Prostate gland (tissue), 2 donors: ENCODE measurements at regions not wholly inside any gene's neighbourhood (a gene's known extent, or its start where the extent isn't known, plus 50 kb on each side); places are given as distances from the start of the nearest gene placed in this dataset.

ENCODE experiments used
- CTCF ChIP-seq, 4 experiments: fragments of 200-600 bp in 2 of 4; fragments of 450-650 bp in 2 of 4; sonication (generic) in 2 of 4; IDR thresholded peaks; 1 replicate in 3 of 4; 2 replicates in 1 of 4; pipeline ENCODE4 v1.5.1; 2016 to 2019; ENCODE audit warnings: antibody characterized with exemption in 4 of 4, mild to moderate bottlenecking in 2 of 4, moderate library complexity in 2 of 4
- POLR2A ChIP-seq: fragments of 450-650 bp; IDR thresholded peaks from one replicate; pipeline ENCODE4 v1.6.1; 2016; ENCODE audit warnings: antibody characterized with exemption, mild to moderate bottlenecking
- POLR2AphosphoS5 ChIP-seq: sonication (generic); formaldehyde crosslinking; IDR thresholded peaks from one replicate; pipeline ENCODE4 v1.6.1; 2017; ENCODE audit warnings: antibody characterized with exemption

GRCh38 chr18:29712785-29713184 lies 1329.8 kb downstream of the DSC3 start:
- TF ChIP-seq CTCF (IDR thresholded peaks at IDR 0.05) (no peak), POLR2AphosphoS5 (no peak), POLR2A (no peak)
